Duodenal mucosa (tissue), 2 donors: ENCODE measurements at regions not wholly inside any gene's neighbourhood (a gene's known extent, or its start where the extent isn't known, plus 50 kb on each side); places are given as distances from the start of the nearest gene placed in this dataset.

Source experiments
- H3K27ac ChIP-seq: one replicate; pipeline ENCODE4 v1.7.0; 2013; ENCODE audit warnings: low read depth, low read length
- H3K27me3 ChIP-seq, 2 donors: one replicate each; pipeline ENCODE4 v1.7.0; 2013; ENCODE audit warnings: low read length in 2 of 2, control low read depth in 1 of 2; ENCODE audit not compliant: insufficient read depth in 2 of 2, control insufficient read depth in 1 of 2
- H3K36me3 ChIP-seq, 2 donors: one replicate each; pipeline ENCODE4 v1.7.0; 2013; ENCODE audit warnings: low read length in 2 of 2, control low read depth in 1 of 2; ENCODE audit not compliant: insufficient read depth in 2 of 2, control insufficient read depth in 1 of 2
- H3K4me1 ChIP-seq, 2 donors: one replicate each; pipeline ENCODE4 v1.7.0; 2013; ENCODE audit warnings: low read length in 2 of 2, control low read depth in 1 of 2; ENCODE audit not compliant: insufficient read depth in 2 of 2, control insufficient read depth in 1 of 2
- H3K4me3 ChIP-seq, 2 donors: one replicate each; pipeline ENCODE4 v1.7.0; 2013; ENCODE audit warnings: low read length in 2 of 2, low read depth in 1 of 2
- H3K9ac ChIP-seq, 2 donors: one replicate each; pipeline ENCODE4 v1.7.0; 2013; ENCODE audit warnings: low read length in 2 of 2, low read depth in 1 of 2
- H3K9me3 ChIP-seq, 2 donors: one replicate each; pipeline ENCODE4 v1.7.0; 2013; ENCODE audit warnings: low read length in 2 of 2, control low read depth in 1 of 2; ENCODE audit not compliant: control insufficient read depth in 1 of 2

- Histone ChIP-seq H3K4me1 (no peaks in the 10 kb centered on the region), H3K27me3 (no peaks in the 10 kb centered on the region), H3K36me3 (no peaks in the 10 kb centered on the region), H3K9ac (no peak overlapping the region), H3K9me3 (no peaks in the 10 kb centered on the region), H3K27ac (no peak overlapping the region), H3K4me3 (no peak overlapping the region)
Measured at GRCh38 chrX:129123795-129124194, 399.5 kb downstream of the SMARCA1 start.

GRCh38 chrX:129116676-129117470 is 406.4 kb downstream of the SMARCA1 start:
- Histone ChIP-seq H3K36me3 (no peaks in the 10 kb centered on the region), H3K9ac (no peak overlapping the region), H3K4me1 (no peaks in the 10 kb centered on the region), H3K27me3 (no peaks in the 10 kb centered on the region), H3K4me3 (no peak overlapping the region), H3K9me3 (no peaks in the 10 kb centered on the region), H3K27ac (no peak overlapping the region)

GRCh38 chrX:129115935-129116334 is 407.4 kb downstream of the SMARCA1 start:
- Histone ChIP-seq H3K9me3 (no peaks in the 10 kb centered on the region), H3K4me1 (no peaks in the 10 kb centered on the region), H3K27ac (no peak overlapping the region), H3K9ac (no peak overlapping the region), H3K4me3 (no peak overlapping the region), H3K36me3 (no peaks in the 10 kb centered on the region), H3K27me3 (no peaks in the 10 kb centered on the region)

GRCh38 chrX:129115104-129115503 is 408.2 kb downstream of the SMARCA1 start:
- no peaks in the 10 kb centered on the region for H3K4me1 ChIP-seq
- no peak overlapping the region for H3K4me3 ChIP-seq
- no peak overlapping the region for H3K27ac ChIP-seq
- no peaks in the 10 kb centered on the region for H3K36me3 ChIP-seq
- no peaks in the 10 kb centered on the region for H3K9me3 ChIP-seq
- no peaks in the 10 kb centered on the region for H3K27me3 ChIP-seq
- no peak overlapping the region for H3K9ac ChIP-seq

GRCh38 chrX:129111081-129111798 is 412.1 kb downstream of the SMARCA1 start:
- Histone ChIP-seq H3K4me3 (no peak overlapping the region), H3K4me1 (no peaks in the 10 kb centered on the region), H3K27ac (no peak overlapping the region), H3K9ac (no peak overlapping the region), H3K27me3 (no peaks in the 10 kb centered on the region), H3K9me3 (no peaks in the 10 kb centered on the region), H3K36me3 (no peaks in the 10 kb centered on the region)

GRCh38 chrX:129108936-129109335 is 414.4 kb downstream of the SMARCA1 start:
- no peak overlapping the region for H3K27ac ChIP-seq
- H3K4me1 ChIP-seq: no peaks in the 10 kb centered on the region
- no peak overlapping the region for H3K9ac ChIP-seq
- no peaks in the 10 kb centered on the region for H3K9me3 ChIP-seq
- H3K36me3 ChIP-seq: no peaks in the 10 kb centered on the region
- H3K27me3 ChIP-seq: no peaks in the 10 kb centered on the region
- no peak overlapping the region for H3K4me3 ChIP-seq

GRCh38 chrX:129099207-129099606 is 424.1 kb downstream of the SMARCA1 start:
- H3K9ac ChIP-seq: no peak overlapping the region
- no peak overlapping the region for H3K27ac ChIP-seq
- H3K9me3 ChIP-seq: no peaks in the 10 kb centered on the region
- H3K27me3 ChIP-seq: no peaks in the 10 kb centered on the region
- H3K4me3 ChIP-seq: no peak overlapping the region
- no peaks in the 10 kb centered on the region for H3K4me1 ChIP-seq
- H3K36me3 ChIP-seq: no peaks in the 10 kb centered on the region

- H3K4me1 ChIP-seq: no peaks in the 10 kb centered on the region
- no peak overlapping the region for H3K27ac ChIP-seq
- H3K4me3 ChIP-seq: no peak overlapping the region
- H3K36me3 ChIP-seq: no peaks in the 10 kb centered on the region
- H3K9ac ChIP-seq: no peak overlapping the region
- H3K27me3 ChIP-seq: no peaks in the 10 kb centered on the region
- H3K9me3 ChIP-seq: no peaks in the 10 kb centered on the region
Measured at GRCh38 chrX:129097668-129098067, 425.6 kb downstream of the SMARCA1 start.

GRCh38 chrX:129093706-129094105 is 429.6 kb downstream of the SMARCA1 start:
- H3K27ac ChIP-seq: no peak overlapping the region
- no peak overlapping the region for H3K4me3 ChIP-seq
- H3K9ac ChIP-seq: no peak overlapping the region
- H3K4me1 ChIP-seq: no peaks in the 10 kb centered on the region
- no peaks in the 10 kb centered on the region for H3K9me3 ChIP-seq
- H3K36me3 ChIP-seq: no peaks in the 10 kb centered on the region
- H3K27me3 ChIP-seq: no peaks in the 10 kb centered on the region

- H3K9ac ChIP-seq: no peak overlapping the region
- no peaks in the 10 kb centered on the region for H3K9me3 ChIP-seq
Measured at GRCh38 chrX:129092757-129093156, 430.5 kb downstream of the SMARCA1 start.

More at GRCh38 chrX:129092757-129093156, 430.5 kb downstream of the SMARCA1 start:
- H3K36me3 ChIP-seq: no peaks in the 10 kb centered on the region
- no peak overlapping the region for H3K27ac ChIP-seq
- no peaks in the 10 kb centered on the region for H3K27me3 ChIP-seq
- no peak overlapping the region for H3K4me3 ChIP-seq
- H3K4me1 ChIP-seq: no peaks in the 10 kb centered on the region
